Stimulated activated CD4-positive, alpha-beta T cell treated with anti-CD3 and anti-CD28 coated beads, Interleukin-1b, Interleukin-23, amount 100 ng/mL, for 24 hours (primary cell): ENCODE measurements at regions not wholly inside any gene's neighbourhood (a gene's known extent, or its start where the extent isn't known, plus 50 kb on each side); places are given as distances from the start of the nearest gene placed in this dataset.
"Not testable (repeated sequence)": the region's sequence is repeated elsewhere in the genome, so short reads cannot be mapped to it uniquely, and the experiment has no call there.

ENCODE experiments used
- DNase-seq, 4 experiments: peaks; one replicate each; pipeline ENCODE4 v3.0.0-alpha.2; 2020; ENCODE audit warnings: low read depth in 4 of 4, low spot score in 1 of 4

GRCh38 chr14:84087986-84088531 lies 1441.9 kb upstream of the FLRT2 start:
- DNase-seq = no peak

GRCh38 chr14:84090837-84091236 lies 1439.1 kb upstream of the FLRT2 start:
- DNase-seq = no peak

- DNase-seq = no peak
Observed at GRCh38 chr14:84095681-84096080, 1434.3 kb upstream of the FLRT2 start.

- no peak for DNase-seq
Observed at GRCh38 chr14:84098261-84098660, 1431.7 kb upstream of the FLRT2 start.

- DNase-seq = not testable (repeated sequence)
Observed at GRCh38 chr14:84099560-84099959, 1430.4 kb upstream of the FLRT2 start.

- DNase-seq = no peak
Observed at GRCh38 chr14:84107835-84108343, 1422.1 kb upstream of the FLRT2 start.

- no peak for DNase-seq
Observed at GRCh38 chr14:84108746-84109457, 1421.0 kb upstream of the FLRT2 start.

GRCh38 chr14:84112589-84112988 lies 1417.4 kb upstream of the FLRT2 start:
- DNase-seq = no peak

- no peak for DNase-seq
Observed at GRCh38 chr14:84125676-84126075, 1404.3 kb upstream of the FLRT2 start.

- no peak for DNase-seq
Observed at GRCh38 chr14:84127495-84127894, 1402.4 kb upstream of the FLRT2 start.

- no peak for DNase-seq
Observed at GRCh38 chr14:84128050-84128449, 1401.9 kb upstream of the FLRT2 start.

GRCh38 chr14:84129007-84129406 lies 1400.9 kb upstream of the FLRT2 start:
- no peak for DNase-seq

- no peak for DNase-seq
Observed at GRCh38 chr14:84129941-84130340, 1400.0 kb upstream of the FLRT2 start.

- DNase-seq = no peak
Observed at GRCh38 chr14:84131924-84132323, 1398.0 kb upstream of the FLRT2 start.

GRCh38 chr14:84144166-84144565 lies 1385.8 kb upstream of the FLRT2 start:
- no peak for DNase-seq

- DNase-seq = no peak
Observed at GRCh38 chr14:84152452-84152851, 1377.5 kb upstream of the FLRT2 start.

- DNase-seq = no peak
Observed at GRCh38 chr14:84162633-84163032, 1367.3 kb upstream of the FLRT2 start.

GRCh38 chr14:84167026-84167425 lies 1362.9 kb upstream of the FLRT2 start:
- no peak for DNase-seq

GRCh38 chr14:84180336-84180735 lies 1349.6 kb upstream of the FLRT2 start:
- no peak for DNase-seq

- DNase-seq = no peak
Observed at GRCh38 chr14:84181072-84181471, 1348.9 kb upstream of the FLRT2 start.

GRCh38 chr14:84195514-84195913 lies 1334.4 kb upstream of the FLRT2 start:
- DNase-seq = no peak

- DNase-seq = no peak
Observed at GRCh38 chr14:84197704-84198103, 1332.2 kb upstream of the FLRT2 start.

GRCh38 chr14:84202486-84202885 lies 1327.5 kb upstream of the FLRT2 start:
- no peak for DNase-seq
